NT2/D1 (cell line): ENCODE measurements at regions not wholly inside any gene's neighbourhood (a gene's known extent, or its start where the extent isn't known, plus 50 kb on each side); places are given as distances from the start of the nearest gene placed in this dataset.

Experiments
- DNase-seq: peaks from one replicate; pipeline ENCODE4 v3.0.0-alpha.2; 2011; ENCODE audit warnings: low read depth, low spot score
- H3K27me3 ChIP-seq: 2 replicates; pipeline ENCODE4 v1.6.0; 2011; ENCODE audit warnings: mild to moderate bottlenecking; ENCODE audit not compliant: insufficient read length, insufficient read depth
- H3K36me3 ChIP-seq: 2 replicates; pipeline ENCODE4 v1.6.1; 2011; ENCODE audit warnings: mild to moderate bottlenecking, low read length, mixed read lengths; ENCODE audit not compliant: insufficient read depth, insufficient read length
- H3K4me1 ChIP-seq: 2 replicates; pipeline ENCODE4 v1.5.1; 2011; ENCODE audit not compliant: insufficient read depth, insufficient read length
- H3K4me3 ChIP-seq: 2 replicates; pipeline ENCODE4 v1.5.1; 2011; ENCODE audit warnings: low read depth; ENCODE audit not compliant: insufficient read length
- H3K9ac ChIP-seq: 2 replicates; pipeline ENCODE4 v1.6.0; 2011; ENCODE audit warnings: low read depth; ENCODE audit not compliant: insufficient read length
- H3K9me3 ChIP-seq: 2 replicates; pipeline ENCODE4 v1.5.1; 2011; ENCODE audit warnings: mild to moderate bottlenecking, low read length; ENCODE audit not compliant: insufficient read depth
- SUZ12 ChIP-seq: IDR thresholded peaks from 2 replicates; pipeline ENCODE4 v1.6.1; 2011; ENCODE audit not compliant: insufficient read length, insufficient read depth; ENCODE audit errors: extremely low read depth
- YY1 ChIP-seq: IDR thresholded peaks from 2 replicates; pipeline ENCODE4 v1.6.1; 2011; ENCODE audit not compliant: insufficient read length, insufficient read depth
- ZNF274 ChIP-seq: IDR thresholded peaks from 2 replicates; pipeline ENCODE4 v1.6.1; 2011; ENCODE audit warnings: mild to moderate bottlenecking, low read depth, low read length

- H3K4me3 ChIP-seq: no peak overlapping the region
- no peaks in the 10 kb centered on the region for H3K9me3 ChIP-seq
- H3K4me1 ChIP-seq: no peaks in the 10 kb centered on the region
- no peak for DNase-seq
- H3K9ac ChIP-seq: no peak overlapping the region
- TF ChIP-seq SUZ12 (no peak), YY1 (no peak), ZNF274 (no peak)
- H3K36me3 ChIP-seq: no peaks in the 10 kb centered on the region
- no peaks in the 10 kb centered on the region for H3K27me3 ChIP-seq
Measured at GRCh38 chr2:19201911-19202462, 156.4 kb downstream of the OSR1 start.

- H3K9ac ChIP-seq: no peak overlapping the region
- no peaks in the 10 kb centered on the region for H3K4me1 ChIP-seq
- DNase-seq: no peak
- H3K27me3 ChIP-seq: no peaks in the 10 kb centered on the region
- TF ChIP-seq ZNF274 (no peak), YY1 (no peak), SUZ12 (no peak)
- H3K4me3 ChIP-seq: no peak overlapping the region
- no peaks in the 10 kb centered on the region for H3K36me3 ChIP-seq
- no peaks in the 10 kb centered on the region for H3K9me3 ChIP-seq
Measured at GRCh38 chr2:19198381-19198780, 160.0 kb downstream of the OSR1 start.

- Histone ChIP-seq H3K9ac (no peak overlapping the region), H3K4me3 (no peak overlapping the region), H3K27me3 (no peaks in the 10 kb centered on the region), H3K4me1 (no peaks in the 10 kb centered on the region), H3K36me3 (no peaks in the 10 kb centered on the region), H3K9me3 (no peaks in the 10 kb centered on the region)
- TF ChIP-seq YY1 (no peak), ZNF274 (no peak), SUZ12 (no peak)
- no peak for DNase-seq
Measured at GRCh38 chr2:19195661-19196060, 162.8 kb downstream of the OSR1 start.

GRCh38 chr2:19189391-19189790 is 169.0 kb downstream of the OSR1 start:
- Histone ChIP-seq H3K9me3 (no peaks in the 10 kb centered on the region), H3K4me1 (no peaks in the 10 kb centered on the region), H3K4me3 (no peak overlapping the region), H3K36me3 (no peaks in the 10 kb centered on the region), H3K9ac (no peak overlapping the region), H3K27me3 (no peaks in the 10 kb centered on the region)
- TF ChIP-seq SUZ12 (no peak), ZNF274 (no peak), YY1 (no peak)
- no peak for DNase-seq

- Histone ChIP-seq H3K9ac (no peak overlapping the region), H3K36me3 (no peaks in the 10 kb centered on the region), H3K4me1 (no peaks in the 10 kb centered on the region), H3K4me3 (no peak overlapping the region), H3K9me3 (no peaks in the 10 kb centered on the region), H3K27me3 (no peaks in the 10 kb centered on the region)
- TF ChIP-seq SUZ12: no peak
- no peak for TF ChIP-seq ZNF274
- TF ChIP-seq YY1: no peak
- DNase-seq: no peak
Measured at GRCh38 chr2:19187323-19188020, 171.0 kb downstream of the OSR1 start.

- DNase-seq: no peak
- no peak overlapping the region for H3K4me3 ChIP-seq
- H3K4me1 ChIP-seq: no peaks in the 10 kb centered on the region
- no peak for TF ChIP-seq SUZ12
- no peak for TF ChIP-seq YY1
- no peak for TF ChIP-seq ZNF274
- no peaks in the 10 kb centered on the region for H3K9me3 ChIP-seq
- no peaks in the 10 kb centered on the region for H3K36me3 ChIP-seq
- no peaks in the 10 kb centered on the region for H3K27me3 ChIP-seq
- H3K9ac ChIP-seq: no peak overlapping the region
Measured at GRCh38 chr2:19185086-19185485, 173.3 kb downstream of the OSR1 start.

- Histone ChIP-seq H3K9ac (no peak overlapping the region), H3K4me1 (no peaks in the 10 kb centered on the region), H3K27me3 (no peaks in the 10 kb centered on the region), H3K36me3 (no peaks in the 10 kb centered on the region), H3K4me3 (no peak overlapping the region), H3K9me3 (no peaks in the 10 kb centered on the region)
- no peak for TF ChIP-seq SUZ12
- TF ChIP-seq YY1: no peak
- TF ChIP-seq ZNF274: no peak
- no peak for DNase-seq
Measured at GRCh38 chr2:19178175-19178574, 180.2 kb downstream of the OSR1 start.

GRCh38 chr2:19176977-19177376 is 181.4 kb downstream of the OSR1 start:
- no peak for TF ChIP-seq ZNF274
- TF ChIP-seq SUZ12: no peak
- no peak for TF ChIP-seq YY1
- Histone ChIP-seq H3K9me3 (no peaks in the 10 kb centered on the region), H3K9ac (no peak overlapping the region), H3K4me1 (no peaks in the 10 kb centered on the region), H3K36me3 (no peaks in the 10 kb centered on the region), H3K4me3 (no peak overlapping the region), H3K27me3 (no peaks in the 10 kb centered on the region)
- no peak for DNase-seq
